ENCODE measurements at regions not wholly inside any gene's neighbourhood (a gene's known extent, or its start where the extent isn't known, plus 50 kb on each side); places are given as distances from the start of the nearest gene placed in this dataset.

GRCh38 chr13:72552731-72553130, 174.7 kb downstream of the MZT1 start:
- TF ChIP-seq EZH2 (IDR thresholded peaks at IDR 0.05): no peak
- TF ChIP-seq CTCF (IDR thresholded peaks at IDR 0.05): no peak
- no peak for TF ChIP-seq EZH2phosphoT487 (IDR thresholded peaks at IDR 0.05)
